DND-41 (cell line): ENCODE measurements at regions not wholly inside any gene's neighbourhood (a gene's known extent, or its start where the extent isn't known, plus 50 kb on each side); places are given as distances from the start of the nearest gene placed in this dataset.

Experiments
- ATAC-seq: fragments of 200-7000 bp; cut with Tn5 transposase; 3 replicates; pipeline ENCODE4 v1.9.1; 2021; ENCODE audit warnings: low read depth; ENCODE audit not compliant: insufficient read depth
- DNase-seq: peaks from one replicate; pipeline ENCODE4 v3.0.0-alpha.2; 2020
- H2AFZ ChIP-seq: 2 replicates; pipeline ENCODE4 v1.6.0; 2012; ENCODE audit warnings: low read depth, low read length
- H3K27ac ChIP-seq: 2 replicates; pipeline ENCODE4 v1.5.1; 2012; ENCODE audit warnings: low read length, inconsistent platforms
- H3K27me3 ChIP-seq: fragments of 200-600 bp; sonication (generic); 2 replicates; pipeline ENCODE4 v1.6.0; 2012; ENCODE audit warnings: low read length, mild to moderate bottlenecking, inconsistent platforms; ENCODE audit not compliant: insufficient read depth, poor library complexity
- H3K36me3 ChIP-seq: 2 replicates; pipeline ENCODE4 v1.5.1; 2012; ENCODE audit warnings: low read length, inconsistent platforms; ENCODE audit not compliant: insufficient read depth
- H3K4me1 ChIP-seq: 2 replicates; pipeline ENCODE4 v1.5.1; 2012; ENCODE audit warnings: mild to moderate bottlenecking, low read length; ENCODE audit not compliant: insufficient read depth
- H3K4me2 ChIP-seq: 2 replicates; pipeline ENCODE4 v1.6.0; 2012; ENCODE audit warnings: mild to moderate bottlenecking, moderate library complexity, low read length, inconsistent platforms; ENCODE audit not compliant: insufficient read depth
- H3K4me3 ChIP-seq, 2 experiments: fragments of 200-600 bp in 1 of 2; shearing (Covaris generic) in 1 of 2; 2 replicates each; pipeline ENCODE4 v1.5.1; 2012 to 2016; ENCODE audit warnings: inconsistent platforms in 2 of 2, low read length in 2 of 2, mild to moderate bottlenecking in 2 of 2, low read depth in 1 of 2, moderate library complexity in 1 of 2
- H3K79me2 ChIP-seq: 2 replicates; pipeline ENCODE4 v1.6.0; 2012; ENCODE audit warnings: low read length, inconsistent platforms; ENCODE audit not compliant: insufficient read depth
- H3K9ac ChIP-seq: 2 replicates; pipeline ENCODE4 v1.6.0; 2012; ENCODE audit warnings: low read depth, mild to moderate bottlenecking, inconsistent platforms, low read length, moderate library complexity
- H3K9me3 ChIP-seq: 2 replicates; pipeline ENCODE4 v1.5.1; 2012; ENCODE audit warnings: low read length, moderate library complexity, mild to moderate bottlenecking, inconsistent platforms; ENCODE audit not compliant: insufficient read depth, severe bottlenecking
- H4K20me1 ChIP-seq: 2 replicates; pipeline ENCODE4 v1.6.0; 2012; ENCODE audit warnings: low read length; ENCODE audit not compliant: insufficient read depth
- EZH2 ChIP-seq: IDR thresholded peaks from 3 replicates; pipeline ENCODE4 v1.6.1; 2012; ENCODE audit warnings: borderline replicate concordance, low read depth, mild to moderate bottlenecking, moderate library complexity, low read length, inconsistent platforms; ENCODE audit not compliant: severe bottlenecking
- TF ChIP-seq, protein P1 (sequence below): IDR thresholded peaks from 2 replicates; pipeline ENCODE4 v1.5.1; 2012; ENCODE audit warnings: borderline replicate concordance, low read length, moderate library complexity, mild to moderate bottlenecking; ENCODE audit not compliant: poor library complexity, severe bottlenecking; ENCODE audit errors: extremely low read depth

DNA sequence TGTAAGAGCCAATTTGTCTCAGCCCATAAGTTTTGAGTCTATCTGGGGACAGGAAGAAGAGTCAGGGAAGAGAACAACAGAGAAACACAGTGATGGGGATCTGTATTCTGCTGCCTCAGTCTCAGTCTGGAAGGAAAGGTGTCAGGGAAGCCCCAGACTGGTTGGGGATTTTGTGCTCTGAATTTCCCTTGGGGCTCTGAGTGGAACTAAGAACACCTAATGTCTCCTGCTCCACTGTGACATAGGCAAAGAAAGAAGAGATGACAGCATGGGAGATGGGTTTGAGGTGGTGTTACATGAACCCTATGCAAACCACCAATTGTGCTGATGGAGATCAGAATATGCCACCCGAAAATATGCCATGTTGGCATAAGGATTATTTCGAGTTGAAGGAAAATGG is 139.5 kb upstream of the MYLIP start:
- no peak overlapping the region for H3K4me2 ChIP-seq
- ATAC-seq, result no peak
- no peaks in the 10 kb centered on the region for H3K9me3 ChIP-seq
- no peaks in the 10 kb centered on the region for H3K4me1 ChIP-seq
- no peak overlapping the region for H3K9ac ChIP-seq
- no peak overlapping the region for H3K4me3 ChIP-seq
- H2AFZ ChIP-seq, result no peak overlapping the region
- DNase-seq, result no peak
- H3K79me2 ChIP-seq, result no peaks in the 10 kb centered on the region
- H3K36me3 ChIP-seq, result no peaks in the 10 kb centered on the region
- H3K27me3 ChIP-seq, result peaks cover 4% of the 10 kb centered on the region
- no peaks in the 10 kb centered on the region for H4K20me1 ChIP-seq
- TF ChIP-seq EZH2, result no peak
- TF ChIP-seq, protein P1, sequence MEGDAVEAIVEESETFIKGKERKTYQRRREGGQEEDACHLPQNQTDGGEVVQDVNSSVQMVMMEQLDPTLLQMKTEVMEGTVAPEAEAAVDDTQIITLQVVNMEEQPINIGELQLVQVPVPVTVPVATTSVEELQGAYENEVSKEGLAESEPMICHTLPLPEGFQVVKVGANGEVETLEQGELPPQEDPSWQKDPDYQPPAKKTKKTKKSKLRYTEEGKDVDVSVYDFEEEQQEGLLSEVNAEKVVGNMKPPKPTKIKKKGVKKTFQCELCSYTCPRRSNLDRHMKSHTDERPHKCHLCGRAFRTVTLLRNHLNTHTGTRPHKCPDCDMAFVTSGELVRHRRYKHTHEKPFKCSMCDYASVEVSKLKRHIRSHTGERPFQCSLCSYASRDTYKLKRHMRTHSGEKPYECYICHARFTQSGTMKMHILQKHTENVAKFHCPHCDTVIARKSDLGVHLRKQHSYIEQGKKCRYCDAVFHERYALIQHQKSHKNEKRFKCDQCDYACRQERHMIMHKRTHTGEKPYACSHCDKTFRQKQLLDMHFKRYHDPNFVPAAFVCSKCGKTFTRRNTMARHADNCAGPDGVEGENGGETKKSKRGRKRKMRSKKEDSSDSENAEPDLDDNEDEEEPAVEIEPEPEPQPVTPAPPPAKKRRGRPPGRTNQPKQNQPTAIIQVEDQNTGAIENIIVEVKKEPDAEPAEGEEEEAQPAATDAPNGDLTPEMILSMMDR, result no peak
- H3K27ac ChIP-seq, result no peak overlapping the region

DNA sequence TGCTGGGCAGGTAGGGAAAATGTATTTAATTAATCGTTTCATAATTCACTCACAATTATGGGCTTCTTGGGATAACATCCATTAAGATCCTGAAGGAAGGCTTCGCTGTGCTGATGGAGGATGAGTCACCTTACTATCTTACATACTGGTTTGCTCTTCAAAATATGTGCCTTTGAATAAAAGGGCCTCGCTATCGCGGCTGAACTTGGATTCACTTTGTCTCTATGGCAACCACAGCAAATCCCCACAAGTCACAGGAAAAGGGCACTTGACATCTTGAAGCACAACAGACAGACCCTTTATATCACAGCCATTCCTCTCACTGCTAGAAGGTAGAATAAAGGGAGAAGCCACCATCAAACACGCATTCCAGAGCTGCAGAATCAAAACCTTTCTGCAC is 141.3 kb upstream of the MYLIP start:
- H3K4me3 ChIP-seq, result no peak overlapping the region
- no peak overlapping the region for H3K9ac ChIP-seq
- DNase-seq (no peak), ATAC-seq (no peak)
- no peak overlapping the region for H3K27ac ChIP-seq
- H2AFZ ChIP-seq, result no peak overlapping the region
- no peaks in the 10 kb centered on the region for H3K4me1 ChIP-seq
- no peaks in the 10 kb centered on the region for H3K36me3 ChIP-seq
- no peak overlapping the region for H3K4me2 ChIP-seq
- TF ChIP-seq, protein P1, result no peak
- TF ChIP-seq EZH2, result no peak
- no peaks in the 10 kb centered on the region for H3K9me3 ChIP-seq
- H3K79me2 ChIP-seq, result no peaks in the 10 kb centered on the region
- no peaks in the 10 kb centered on the region for H4K20me1 ChIP-seq
- H3K27me3 ChIP-seq, result peaks cover 4% of the 10 kb centered on the region

DNA sequence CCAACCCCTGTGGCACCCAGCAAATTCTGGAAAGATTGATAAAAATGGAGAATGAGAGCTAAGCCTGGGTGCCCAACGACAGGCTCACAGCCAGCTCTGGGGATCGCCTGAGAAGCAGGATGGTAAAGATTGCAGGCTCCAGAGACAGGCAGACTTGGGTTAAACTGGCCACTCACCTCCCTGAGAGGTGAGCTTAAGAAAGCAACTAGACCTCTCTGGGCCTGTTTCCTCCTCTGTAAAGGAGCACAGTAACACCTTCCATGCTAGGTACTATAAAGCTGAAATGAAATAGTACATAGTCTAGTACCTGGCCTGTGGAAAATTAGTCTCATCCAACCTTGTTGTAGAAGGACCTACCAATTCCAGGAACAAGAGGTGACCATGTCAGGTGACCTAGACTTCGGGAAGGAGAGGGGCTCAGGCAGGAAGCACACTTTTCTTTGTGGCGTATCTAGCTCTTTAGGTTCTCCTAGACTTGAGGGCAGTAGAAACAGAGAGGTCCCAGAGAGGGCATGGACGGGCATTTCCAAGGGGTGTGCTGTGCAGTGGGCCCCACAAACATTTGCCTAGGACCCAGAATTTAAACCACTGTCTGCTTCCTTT is 142.8 kb upstream of the MYLIP start:
- Histone ChIP-seq H3K9ac (no peak overlapping the region), H3K4me1 (no peaks in the 10 kb centered on the region), H3K79me2 (no peaks in the 10 kb centered on the region), H3K4me3 (no peak overlapping the region), H3K9me3 (no peaks in the 10 kb centered on the region), H3K36me3 (no peaks in the 10 kb centered on the region), H2AFZ (no peak overlapping the region), H3K27me3 (peaks cover 4% of the 10 kb centered on the region), H3K27ac (no peak overlapping the region), H3K4me2 (no peak overlapping the region), H4K20me1 (no peaks in the 10 kb centered on the region)
- ATAC-seq (no peak), DNase-seq (no peak)
- TF ChIP-seq, protein P1, result no peak
- TF ChIP-seq EZH2, result no peak

DNA sequence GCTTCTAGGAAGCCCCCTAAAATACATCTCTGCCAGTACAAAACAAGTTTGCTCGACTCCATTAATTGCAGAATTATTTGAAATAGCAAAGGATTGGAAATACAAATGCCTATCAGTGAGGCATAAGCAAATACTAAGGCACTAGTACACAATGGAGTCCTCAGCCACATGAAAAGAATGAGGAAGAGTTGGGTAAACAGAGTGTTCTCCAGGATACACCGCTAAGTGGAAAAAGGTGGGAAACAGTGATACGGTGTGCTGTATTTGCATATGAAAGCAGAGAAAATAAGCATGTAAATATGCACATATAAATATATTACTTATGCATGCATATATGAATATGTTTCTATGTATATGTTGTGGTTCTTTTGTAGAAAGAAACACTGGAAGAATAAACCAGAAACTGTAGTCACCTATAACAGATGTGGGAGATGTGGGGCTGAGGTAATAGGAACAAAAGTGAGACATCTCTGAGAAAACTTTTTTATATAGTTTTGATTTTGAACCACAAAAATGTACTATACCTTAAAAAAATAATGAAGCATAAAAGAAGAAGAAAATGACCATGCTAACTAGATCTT is 143.4 kb upstream of the MYLIP start:
- peaks cover 4% of the 10 kb centered on the region for H3K27me3 ChIP-seq
- DNase-seq (no peak), ATAC-seq (no peak)
- H4K20me1 ChIP-seq, result no peaks in the 10 kb centered on the region
- H3K4me3 ChIP-seq, result no peak overlapping the region
- no peak overlapping the region for H3K4me2 ChIP-seq
- H3K9ac ChIP-seq, result no peak overlapping the region
- no peaks in the 10 kb centered on the region for H3K79me2 ChIP-seq
- H3K36me3 ChIP-seq, result no peaks in the 10 kb centered on the region
- TF ChIP-seq, protein P1, result no peak
- no peak for TF ChIP-seq EZH2
- no peak overlapping the region for H2AFZ ChIP-seq
- no peaks in the 10 kb centered on the region for H3K9me3 ChIP-seq
- no peaks in the 10 kb centered on the region for H3K4me1 ChIP-seq
- H3K27ac ChIP-seq, result no peak overlapping the region
